Spinal cord (tissue), 9 donors: ENCODE measurements at regions not wholly inside any gene's neighbourhood (a gene's known extent, or its start where the extent isn't known, plus 50 kb on each side); places are given as distances from the start of the nearest gene placed in this dataset.

Experiments used
- DNase-seq, 6 donors: peaks; one replicate each; pipeline versions ENCODE4 v3.0.0 to v3.0.0-alpha.2; 2013 to 2015; ENCODE audit warnings: low spot score in 6 of 6, low read depth in 4 of 6
- H3K27ac ChIP-seq: one replicate; pipeline ENCODE4 v1.5.1; 2013; ENCODE audit warnings: low read depth, low read length, control low read depth
- H3K27me3 ChIP-seq: one replicate; pipeline ENCODE4 v1.6.1; 2013; ENCODE audit warnings: low read length; ENCODE audit not compliant: control insufficient read depth, insufficient read depth
- H3K36me3 ChIP-seq: one replicate; pipeline ENCODE4 v1.6.1; 2013; ENCODE audit warnings: low read length; ENCODE audit not compliant: control insufficient read depth, insufficient read depth
- H3K4me1 ChIP-seq: one replicate; pipeline ENCODE4 v1.6.1; 2013; ENCODE audit warnings: low read length; ENCODE audit not compliant: control insufficient read depth, insufficient read depth
- H3K4me3 ChIP-seq: one replicate; pipeline ENCODE4 v1.5.1; 2013; ENCODE audit warnings: low read depth, low read length, control low read depth
- H3K9me3 ChIP-seq: one replicate; pipeline ENCODE4 v1.6.1; 2013; ENCODE audit warnings: low read length; ENCODE audit not compliant: control insufficient read depth, insufficient read depth
- WGBS: methylation state at CpG from one replicate; pipeline ENCODE4 v1.1.5; 2013; ENCODE audit warnings: missing lambda C conversion rate; ENCODE audit not compliant: insufficient coverage; 5-methylcytosine and 5-hydroxymethylcytosine counted together
- donor health status: healthy.

GRCh38 chr12:19010726-19011125, 118.8 kb upstream of the PLEKHA5 start:
- Histone ChIP-seq H3K27me3 (no peaks in the 10 kb centered on the region), H3K4me1 (no peaks in the 10 kb centered on the region), H3K36me3 (no peaks in the 10 kb centered on the region), H3K4me3 (no peak overlapping the region), H3K27ac (no peak overlapping the region), H3K9me3 (no peaks in the 10 kb centered on the region)
- 99% methylated on average over 7 of the region's 10 CpGs for WGBS
- DNase-seq, result no peak

DNA sequence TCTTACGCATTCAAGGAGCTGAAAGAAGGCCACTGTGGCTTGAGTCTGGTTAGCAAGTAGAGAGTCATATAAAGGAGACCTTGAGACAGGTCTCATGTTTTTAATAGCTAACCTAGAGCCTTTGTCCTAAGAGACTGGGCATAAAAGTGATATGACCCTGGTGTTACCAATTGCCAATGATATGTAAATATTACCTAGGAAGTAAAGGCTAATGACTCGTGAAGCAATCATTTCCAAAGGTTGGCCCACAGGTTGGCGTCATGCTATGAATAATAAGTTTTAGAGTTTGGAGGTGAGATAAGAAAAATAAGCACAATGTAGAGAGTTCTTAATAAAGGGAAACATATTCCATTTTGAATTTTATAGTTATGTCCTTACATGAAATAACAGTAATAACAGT, 116.6 kb upstream of the PLEKHA5 start:
- H3K36me3 ChIP-seq, result no peaks in the 10 kb centered on the region
- WGBS, result 100% methylated on average over 1 of the region's 3 CpGs
- H3K4me3 ChIP-seq, result no peak overlapping the region
- H3K27me3 ChIP-seq, result no peaks in the 10 kb centered on the region
- no peak for DNase-seq
- H3K9me3 ChIP-seq, result no peaks in the 10 kb centered on the region
- no peak overlapping the region for H3K27ac ChIP-seq
- no peaks in the 10 kb centered on the region for H3K4me1 ChIP-seq

DNA sequence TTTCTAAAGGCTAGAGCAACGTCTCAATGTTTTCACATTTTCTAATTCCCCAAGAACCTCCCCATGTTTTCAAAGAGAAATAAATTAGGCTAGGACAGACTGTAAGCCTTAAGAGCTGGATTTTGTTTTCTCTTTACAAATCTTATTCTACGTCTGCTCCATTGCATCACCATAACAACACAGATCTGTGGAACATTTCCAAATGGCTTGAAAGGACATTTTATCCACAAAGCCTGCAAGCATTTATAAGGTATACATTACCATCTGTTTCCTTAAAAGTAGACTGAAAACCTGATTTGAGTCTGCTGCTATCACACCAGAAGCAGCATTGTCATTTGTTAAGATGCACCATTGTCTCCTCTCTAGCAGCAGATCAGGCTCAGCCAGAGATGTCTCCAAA, 115.3 kb upstream of the PLEKHA5 start:
- peak in 2 of 6 donors; percentile 44 to 74 for DNase-seq
- no peaks in the 10 kb centered on the region for H3K4me1 ChIP-seq
- no peak overlapping the region for H3K27ac ChIP-seq
- no peaks in the 10 kb centered on the region for H3K36me3 ChIP-seq
- no peak overlapping the region for H3K4me3 ChIP-seq
- WGBS, result no CpG with 5 or more reads among the region's 2 CpGs
- no peaks in the 10 kb centered on the region for H3K27me3 ChIP-seq
- no peaks in the 10 kb centered on the region for H3K9me3 ChIP-seq

- no peak for DNase-seq
- Histone ChIP-seq H3K4me1 (no peaks in the 10 kb centered on the region), H3K27ac (no peak overlapping the region), H3K9me3 (no peaks in the 10 kb centered on the region), H3K4me3 (no peak overlapping the region), H3K27me3 (no peaks in the 10 kb centered on the region), H3K36me3 (no peaks in the 10 kb centered on the region)
- WGBS, result 87% methylated on average over 5 of the region's 5 CpGs
Observed at GRCh38 chr12:19015285-19015684, 114.2 kb upstream of the PLEKHA5 start.

- DNase-seq, result no peak
Observed at GRCh38 chr12:19018302-19018970, 111.1 kb upstream of the PLEKHA5 start.

GRCh38 chr12:19021240-19021639, 108.3 kb upstream of the PLEKHA5 start:
- Histone ChIP-seq H3K4me1 (no peaks in the 10 kb centered on the region), H3K36me3 (no peaks in the 10 kb centered on the region), H3K27me3 (no peaks in the 10 kb centered on the region), H3K4me3 (no peak overlapping the region), H3K27ac (no peak overlapping the region), H3K9me3 (no peaks in the 10 kb centered on the region)
- DNase-seq, result no peak
- WGBS, result 100% methylated on average over 2 of the region's 4 CpGs

More at GRCh38 chr12:19018302-19018970, 111.1 kb upstream of the PLEKHA5 start:
- H3K36me3 ChIP-seq, result no peaks in the 10 kb centered on the region
- H3K27me3 ChIP-seq, result no peaks in the 10 kb centered on the region
- no peaks in the 10 kb centered on the region for H3K9me3 ChIP-seq
- H3K4me1 ChIP-seq, result no peaks in the 10 kb centered on the region
- WGBS, result 56% methylated on average over 1 of the region's 1 CpG
- no peak overlapping the region for H3K4me3 ChIP-seq
- H3K27ac ChIP-seq, result no peak overlapping the region

DNA sequence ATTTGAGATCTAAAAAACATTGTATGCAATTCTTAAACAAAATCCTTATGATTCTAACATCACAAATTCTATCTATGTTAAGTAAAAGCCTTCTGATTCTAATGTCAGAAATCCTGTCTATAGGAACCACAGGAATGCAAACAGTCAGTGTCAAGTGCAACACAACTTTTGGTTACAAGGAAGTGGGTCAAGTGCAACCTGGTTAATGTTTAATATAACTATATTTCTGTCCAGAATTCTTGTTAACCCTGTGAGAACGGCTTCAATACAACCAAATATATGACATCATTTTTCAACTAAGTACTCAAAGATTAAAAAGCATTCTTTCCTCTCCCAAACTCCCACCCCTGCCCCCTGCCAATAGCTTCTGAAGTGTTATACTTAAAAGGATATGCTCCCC, 107.9 kb upstream of the PLEKHA5 start:
- Histone ChIP-seq H3K4me3 (no peak overlapping the region), H3K36me3 (no peaks in the 10 kb centered on the region), H3K27ac (no peak overlapping the region), H3K9me3 (no peaks in the 10 kb centered on the region), H3K27me3 (no peaks in the 10 kb centered on the region), H3K4me1 (no peaks in the 10 kb centered on the region)
- no peak for DNase-seq
- WGBS, result no CpG with 5 or more reads among the region's 1 CpG

GRCh38 chr12:19025582-19025981, 104.0 kb upstream of the PLEKHA5 start:
- H3K4me1 ChIP-seq, result no peaks in the 10 kb centered on the region
- 48% methylated on average over 3 of the region's 5 CpGs for WGBS
- DNase-seq, result no peak
- H3K27me3 ChIP-seq, result no peaks in the 10 kb centered on the region
- no peak overlapping the region for H3K27ac ChIP-seq
- no peaks in the 10 kb centered on the region for H3K9me3 ChIP-seq
- H3K4me3 ChIP-seq, result no peak overlapping the region
- H3K36me3 ChIP-seq, result no peaks in the 10 kb centered on the region

DNA sequence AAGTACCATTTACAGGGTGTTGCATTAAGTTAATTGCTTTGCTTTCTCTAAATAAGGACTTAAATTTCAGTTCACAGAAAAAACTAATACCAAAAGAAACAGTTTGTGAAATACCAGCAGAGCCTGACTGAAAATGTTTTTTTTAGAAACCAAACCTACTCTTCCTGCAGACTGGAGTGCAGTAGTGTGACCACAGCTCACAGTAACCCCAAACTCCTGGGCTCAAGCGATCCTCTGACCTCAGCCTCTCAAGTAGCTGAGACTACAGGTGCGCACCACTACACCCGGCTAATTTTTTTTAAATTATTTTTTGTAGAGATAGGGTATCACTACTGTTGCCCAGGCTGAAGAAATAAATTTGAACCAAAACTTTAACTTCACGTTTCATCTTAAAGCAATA, 103.5 kb upstream of the PLEKHA5 start:
- Histone ChIP-seq H3K4me1 (no peaks in the 10 kb centered on the region), H3K9me3 (no peaks in the 10 kb centered on the region), H3K27ac (no peak overlapping the region), H3K4me3 (no peak overlapping the region), H3K27me3 (no peaks in the 10 kb centered on the region), H3K36me3 (no peaks in the 10 kb centered on the region)
- no CpG with 5 or more reads among the region's 4 CpGs for WGBS
- DNase-seq, result no peak

DNA sequence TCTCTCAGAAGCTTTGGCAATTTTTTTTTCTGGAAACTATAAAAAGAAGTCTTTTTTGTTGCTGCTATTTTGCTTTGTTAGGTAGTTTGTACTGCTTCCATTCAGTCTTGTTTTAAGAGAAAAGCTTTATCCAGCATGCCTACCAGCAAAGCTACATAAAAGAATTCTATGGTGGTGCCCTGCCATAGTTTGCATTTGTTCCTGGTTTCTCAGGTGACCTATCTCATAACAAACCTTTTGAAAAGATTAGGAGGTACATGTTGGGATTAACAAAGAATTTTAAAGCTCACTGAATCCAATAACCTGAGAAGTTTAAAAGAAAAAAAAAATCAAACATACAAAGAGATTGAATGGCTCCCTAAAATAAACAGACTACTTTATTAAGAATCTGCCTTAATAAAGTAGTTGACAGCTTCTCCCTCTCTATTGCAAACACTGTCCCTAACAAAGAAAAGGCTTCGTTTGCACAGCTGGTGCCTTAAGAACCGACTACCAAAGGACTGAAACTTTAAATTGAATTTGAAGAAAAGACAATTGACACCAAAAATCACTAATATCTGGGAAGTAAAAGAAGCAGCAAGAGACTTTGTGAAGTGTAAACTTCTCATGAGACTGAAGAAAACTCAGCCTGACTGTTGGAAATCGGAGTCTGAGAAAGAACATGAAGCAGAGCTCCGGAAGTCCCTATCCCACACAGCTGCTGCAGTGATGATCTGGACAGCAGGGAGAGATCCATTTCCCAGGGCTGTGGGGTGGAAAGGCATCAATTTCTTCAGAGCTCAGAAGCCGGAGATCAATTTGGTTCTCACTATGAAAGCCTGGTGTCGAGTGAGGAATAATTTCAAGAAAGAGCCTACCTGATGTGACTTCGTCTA, 102.7 kb upstream of the PLEKHA5 start:
- Histone ChIP-seq H3K27me3 (no peaks in the 10 kb centered on the region), H3K36me3 (no peaks in the 10 kb centered on the region), H3K9me3 (no peaks in the 10 kb centered on the region), H3K4me1 (no peaks in the 10 kb centered on the region), H3K4me3 (no peak overlapping the region), H3K27ac (no peak overlapping the region)
- no peak for DNase-seq
- no CpG with 5 or more reads among the region's 7 CpGs for WGBS
